CD4-positive, alpha-beta T cell treated with Interferon alpha-2 for 1 hour (primary cell): ENCODE measurements at regions not wholly inside any gene's neighbourhood (a gene's known extent, or its start where the extent isn't known, plus 50 kb on each side); places are given as distances from the start of the nearest gene placed in this dataset.
A peak's percentile ranks its signal among the peaks of the same experiment; 100 is the strongest.

Experiments used
- DNase-seq, 2 donors: peaks; one replicate each; pipeline ENCODE4 v3.0.0-alpha.2; 2020 to 2022

GRCh38 chr4:14831416-14831815 lies 170.9 kb upstream of the CPEB2 start:
- DNase-seq, result no peak

DNA sequence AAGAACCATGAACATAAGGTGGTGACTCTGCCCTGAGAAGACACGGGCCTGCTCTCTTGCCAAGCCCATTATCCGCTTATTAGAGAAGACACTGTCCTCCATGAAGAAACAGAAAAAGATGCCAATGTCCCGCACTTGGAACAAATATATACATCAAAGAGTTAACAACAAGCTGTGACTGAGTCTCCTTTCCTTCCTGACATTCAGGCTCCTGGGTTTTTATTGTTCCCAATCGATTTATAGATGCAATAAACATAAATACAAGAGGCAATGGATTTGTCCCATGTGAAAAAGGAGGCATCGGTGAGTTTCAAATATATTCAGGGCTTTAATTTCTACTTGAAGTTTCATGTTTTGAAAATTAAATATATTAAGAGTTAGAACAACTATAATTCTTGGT lies 169.2 kb upstream of the CPEB2 start:
- DNase-seq, result no peak

GRCh38 chr4:14834382-14834781 lies 167.9 kb upstream of the CPEB2 start:
- DNase-seq, result no peak

GRCh38 chr4:14835288-14835687 lies 167.0 kb upstream of the CPEB2 start:
- DNase-seq, result no peak

- DNase-seq, result no peak
Measured at GRCh38 chr4:14835708-14836425, 166.4 kb upstream of the CPEB2 start.

DNA sequence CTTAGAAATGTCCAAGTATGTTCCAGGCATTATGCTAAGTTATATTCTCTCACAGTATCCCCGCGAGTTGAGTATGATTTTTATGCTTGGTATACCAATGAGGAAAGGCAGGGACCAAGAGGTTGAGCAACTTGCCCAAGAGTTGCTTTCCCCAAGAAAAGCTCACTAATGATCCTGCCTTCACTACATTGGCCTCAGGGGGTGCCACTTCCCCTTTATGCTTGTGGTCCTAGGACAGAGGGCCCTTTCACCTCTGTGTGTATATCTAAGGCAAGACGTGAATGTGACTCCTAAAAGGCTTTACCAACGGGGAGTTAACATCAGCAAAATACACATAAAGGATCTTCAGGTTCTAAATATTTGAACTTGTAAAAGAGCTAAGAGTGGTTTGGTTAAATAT lies 164.4 kb upstream of the CPEB2 start:
- no peak for DNase-seq

GRCh38 chr4:14841801-14842768 lies 160.2 kb upstream of the CPEB2 start:
- DNase-seq, result no peak

DNA sequence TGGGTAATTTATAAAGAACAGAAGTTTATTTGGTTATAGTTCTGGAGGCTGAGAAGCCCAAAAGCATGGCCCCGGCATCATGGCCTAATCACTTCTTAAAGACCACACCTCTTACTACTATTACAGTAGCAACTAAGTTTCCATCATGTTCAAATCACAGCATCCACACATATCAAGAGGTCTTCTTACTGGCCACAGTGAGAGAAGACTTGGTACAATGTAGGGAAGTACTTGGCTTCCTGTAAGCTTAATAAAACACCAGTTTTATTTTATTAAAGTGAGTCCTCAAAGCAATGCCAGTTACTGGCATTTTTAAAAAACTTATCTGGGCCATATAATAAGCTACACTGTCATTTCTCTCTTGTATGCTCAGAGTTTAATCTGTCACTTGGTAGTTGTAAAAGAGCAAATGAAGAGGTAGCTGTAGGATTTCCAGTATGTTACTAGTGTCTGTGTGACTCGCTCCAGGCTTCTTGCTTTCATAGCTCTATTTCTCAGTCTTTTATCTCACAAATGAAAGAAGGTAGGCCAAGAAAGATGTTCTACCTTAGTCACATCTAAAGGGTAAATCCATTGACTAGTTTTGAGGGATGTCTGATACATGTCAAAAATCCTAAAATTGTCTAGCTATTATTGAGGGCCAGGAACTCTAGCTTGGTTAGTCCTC lies 159.2 kb upstream of the CPEB2 start:
- DNase-seq, result no peak

GRCh38 chr4:14844061-14844460 lies 158.2 kb upstream of the CPEB2 start:
- no peak for DNase-seq

GRCh38 chr4:14848229-14848628 lies 154.1 kb upstream of the CPEB2 start:
- DNase-seq, result no peak

DNA sequence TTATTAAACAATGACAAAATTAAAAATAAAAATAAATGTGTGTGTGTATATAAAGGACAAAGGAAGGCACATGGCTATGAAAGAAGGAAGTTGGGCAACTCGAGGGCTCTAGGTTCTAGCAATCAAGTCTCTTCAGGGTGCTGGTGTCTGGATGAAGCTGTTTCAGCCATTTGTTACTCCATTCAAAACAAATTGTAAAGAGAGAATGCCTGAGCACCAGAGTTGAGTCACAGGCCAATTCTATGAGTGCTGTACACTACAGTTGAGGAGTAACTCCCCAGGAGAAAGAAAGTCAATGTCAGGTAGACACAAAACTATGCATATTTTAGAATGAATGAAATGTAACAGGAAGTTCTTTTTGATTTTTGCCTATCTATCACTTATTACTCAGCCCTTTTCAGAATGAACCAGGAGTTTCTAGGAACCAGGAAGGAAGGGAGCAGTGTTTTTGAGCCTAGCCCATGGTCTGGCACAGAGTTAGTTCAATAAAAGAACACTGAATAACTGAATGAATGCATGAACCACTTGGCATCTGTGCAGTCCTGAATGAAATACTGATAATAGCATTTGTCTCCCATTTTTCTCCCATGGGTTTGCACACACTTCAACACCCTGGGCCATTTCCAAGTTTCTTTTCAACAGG lies 151.7 kb upstream of the CPEB2 start:
- no peak for DNase-seq

GRCh38 chr4:14853176-14853943 lies 148.9 kb upstream of the CPEB2 start:
- DNase-seq, result no peak

DNA sequence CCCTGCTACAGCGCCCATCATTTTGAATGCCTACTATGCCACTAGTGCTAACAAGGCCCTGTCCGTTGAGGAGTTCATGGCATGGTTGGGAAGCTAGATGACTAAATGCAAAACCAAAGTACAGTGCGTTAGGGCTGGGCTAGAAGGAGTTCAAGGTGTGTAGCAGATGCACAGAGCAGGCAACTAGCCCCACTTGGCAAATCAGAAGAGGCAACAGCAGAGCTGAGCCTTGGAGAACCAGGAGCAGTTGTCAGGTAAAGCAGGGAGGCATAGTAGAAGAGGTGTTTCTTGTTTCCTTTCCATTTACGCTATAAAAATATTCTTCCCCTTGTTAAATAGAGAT lies 146.6 kb upstream of the CPEB2 start:
- DNase-seq, result no peak

- peak; percentile 6 to 67 for DNase-seq
Measured at GRCh38 chr4:14856062-14856933, 146.0 kb upstream of the CPEB2 start.

GRCh38 chr4:14856934-14857235 lies 145.4 kb upstream of the CPEB2 start:
- DNase-seq, result no peak

DNA sequence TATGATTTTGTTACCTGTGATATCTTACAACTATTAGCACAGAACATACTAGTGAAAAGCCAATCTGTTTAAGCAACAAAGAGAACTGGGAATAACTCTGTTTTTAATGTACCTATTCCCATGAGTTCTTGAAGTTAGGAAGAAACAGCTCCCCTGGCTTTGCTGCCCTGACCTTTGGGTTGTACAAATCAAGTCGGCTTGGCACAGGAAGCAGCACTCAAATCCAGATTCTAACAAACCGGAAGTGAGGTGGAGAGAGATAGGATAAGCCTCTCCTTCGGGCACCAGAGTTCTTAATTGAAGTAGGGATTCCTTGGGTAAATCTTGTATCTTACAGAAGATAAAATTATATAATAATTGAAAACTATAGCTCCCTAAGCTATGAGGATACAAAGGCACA lies 144.8 kb upstream of the CPEB2 start:
- no peak for DNase-seq

- DNase-seq, result no peak
Measured at GRCh38 chr4:14857981-14858380, 144.3 kb upstream of the CPEB2 start.

DNA sequence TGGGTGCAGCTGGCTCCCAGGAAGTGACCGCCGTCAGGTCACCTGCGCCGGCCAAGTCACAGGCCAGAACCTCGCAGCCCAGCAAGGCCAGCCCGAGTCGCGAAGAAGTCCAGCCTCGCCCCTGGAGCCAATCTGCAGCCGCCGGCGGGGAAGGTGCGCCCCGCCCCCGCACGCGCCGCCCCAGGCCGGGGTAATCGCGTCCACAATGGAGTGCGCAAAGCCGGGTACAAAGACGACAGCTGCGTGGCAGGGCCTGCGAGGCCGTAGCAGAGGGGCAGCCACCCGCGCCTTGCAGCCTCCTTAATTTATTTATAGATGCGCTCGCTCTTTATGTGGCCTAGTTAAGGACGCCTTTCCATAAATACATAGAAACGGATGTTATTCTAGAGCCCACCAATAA lies 139.4 kb upstream of the CPEB2 start:
- no peak for DNase-seq

GRCh38 chr4:14863418-14864364 lies 138.6 kb upstream of the CPEB2 start:
- no peak for DNase-seq

DNA sequence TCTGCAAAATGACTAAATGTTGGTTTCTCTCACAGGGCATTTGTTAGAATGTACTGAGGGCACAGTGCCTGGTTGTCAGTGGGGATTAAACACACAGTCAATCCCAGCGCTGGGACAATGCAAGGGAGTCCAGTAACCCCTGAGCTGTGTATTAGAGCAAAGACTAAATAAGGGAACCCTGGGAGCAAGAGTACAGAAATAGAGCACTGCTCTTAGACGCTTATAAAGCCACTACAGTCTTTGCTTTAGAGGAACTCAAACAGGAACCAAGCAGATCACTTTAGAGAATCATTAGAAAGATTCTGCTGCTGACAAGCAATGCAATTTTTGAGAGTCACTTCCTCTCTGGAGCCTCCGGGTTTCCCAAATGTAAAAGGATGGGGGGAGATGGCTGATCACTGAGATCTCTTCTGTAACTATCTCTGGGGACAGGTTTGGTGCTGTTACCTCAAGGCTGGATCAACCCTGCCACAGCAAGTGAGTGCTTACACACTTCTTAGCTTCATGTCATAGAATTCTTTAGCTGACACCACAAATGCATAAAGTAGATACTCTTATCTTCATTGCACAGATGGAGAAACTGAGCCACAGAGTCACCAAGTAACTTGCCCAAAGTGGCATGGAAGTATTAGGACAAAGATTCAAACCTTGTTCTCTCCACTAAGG lies 137.8 kb upstream of the CPEB2 start:
- DNase-seq, result no peak
